NCI-H526 (cell line): ENCODE measurements at regions not wholly inside any gene's neighbourhood (a gene's known extent, or its start where the extent isn't known, plus 50 kb on each side); places are given as distances from the start of the nearest gene placed in this dataset.

ENCODE experiments used
- DNase-seq, 2 experiments: peaks; one replicate each; lab custom pipeline; 2025; lab: John Stamatoyannopoulos, UW

DNA sequence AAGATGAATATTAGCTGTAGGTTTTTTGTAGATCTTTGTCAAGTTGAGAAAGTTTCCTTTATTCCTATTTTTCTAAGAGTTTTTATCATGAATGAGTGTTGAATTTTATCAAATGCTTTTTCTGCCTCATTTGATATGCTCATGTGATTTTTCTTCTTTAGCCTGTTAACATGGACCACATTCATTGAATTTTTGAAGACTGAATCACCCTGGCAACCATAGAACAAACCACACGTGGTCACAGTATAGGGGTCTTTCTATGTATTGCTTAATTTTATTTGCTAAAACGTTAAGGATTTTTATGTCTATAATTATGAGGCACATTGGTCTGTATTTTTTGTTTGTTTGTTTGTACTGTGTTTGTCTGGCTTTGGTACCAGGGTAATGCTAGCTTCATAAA lies 201.7 kb upstream of the CWC22 start:
- no peak for DNase-seq

DNA sequence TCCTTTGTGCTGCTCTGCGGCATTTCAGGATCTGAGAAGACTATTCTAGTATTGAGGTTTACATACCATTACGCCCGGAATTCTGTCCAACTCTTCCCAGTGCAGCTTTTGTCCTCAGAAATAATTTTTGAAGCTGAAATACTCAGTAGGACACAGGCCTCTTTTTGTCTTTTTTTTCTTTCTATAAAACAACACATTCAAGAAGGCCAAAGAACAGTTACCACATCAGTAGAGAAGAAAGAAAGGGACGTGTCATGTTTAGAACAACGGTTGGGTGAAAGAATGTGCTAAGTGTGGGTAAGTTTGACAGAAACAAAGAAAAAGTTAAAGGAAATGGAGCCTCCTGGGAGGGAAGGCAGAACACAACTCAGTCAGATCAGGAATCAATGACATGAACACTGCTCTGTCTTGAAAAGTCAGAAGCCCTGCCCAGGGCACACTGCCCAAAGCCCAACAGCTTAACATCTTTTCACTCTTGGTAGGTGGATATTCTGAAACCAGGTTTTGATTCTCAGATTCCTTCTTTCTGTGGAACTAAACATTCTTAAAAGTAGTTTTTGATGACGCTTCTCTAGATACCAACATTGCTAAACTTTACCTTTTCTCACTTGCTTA lies 198.6 kb upstream of the CWC22 start:
- DNase-seq, result no peak

DNA sequence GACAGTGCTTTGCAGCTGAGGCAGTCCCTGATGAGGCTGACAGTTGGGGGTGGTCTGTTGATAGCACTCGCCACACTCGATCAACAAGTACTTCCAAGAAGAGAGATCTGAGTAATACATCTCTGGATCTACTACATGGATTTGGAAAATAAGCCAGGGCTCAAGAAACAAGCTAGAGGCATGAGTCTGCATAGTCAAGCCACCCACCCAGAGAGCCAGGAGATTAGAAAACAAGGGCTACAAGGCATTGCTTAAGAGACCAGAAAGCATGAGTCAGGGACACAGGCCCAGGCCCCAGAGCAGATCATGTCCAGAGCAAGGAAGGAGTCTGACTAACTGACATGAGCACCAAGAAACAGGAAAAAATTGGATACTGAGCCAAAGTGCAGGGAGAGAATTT lies 196.9 kb upstream of the CWC22 start:
- DNase-seq, result no peak

DNA sequence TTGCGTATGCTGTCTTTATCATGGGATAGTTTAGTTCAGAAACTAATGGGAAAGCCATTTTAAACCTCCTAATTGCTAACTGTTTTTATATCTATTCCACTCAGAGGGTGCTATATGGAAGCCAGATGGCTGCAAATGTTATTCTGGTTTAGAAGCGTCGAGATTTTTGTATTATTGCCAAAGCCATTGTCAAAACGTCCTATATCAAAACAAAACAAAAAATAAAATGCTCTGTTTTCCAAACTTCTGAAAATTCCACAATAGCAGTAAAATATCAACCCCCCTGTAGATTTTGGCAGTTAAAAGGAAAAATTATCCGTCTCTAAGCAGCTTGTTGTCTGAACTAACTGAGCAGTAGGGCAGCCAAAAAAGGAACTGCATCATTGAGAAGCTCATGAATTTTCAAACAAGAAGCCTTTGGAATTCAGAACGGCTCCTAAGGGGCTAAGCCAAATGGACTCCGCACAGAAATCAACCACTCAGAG lies 195.4 kb upstream of the CWC22 start:
- no peak for DNase-seq

DNA sequence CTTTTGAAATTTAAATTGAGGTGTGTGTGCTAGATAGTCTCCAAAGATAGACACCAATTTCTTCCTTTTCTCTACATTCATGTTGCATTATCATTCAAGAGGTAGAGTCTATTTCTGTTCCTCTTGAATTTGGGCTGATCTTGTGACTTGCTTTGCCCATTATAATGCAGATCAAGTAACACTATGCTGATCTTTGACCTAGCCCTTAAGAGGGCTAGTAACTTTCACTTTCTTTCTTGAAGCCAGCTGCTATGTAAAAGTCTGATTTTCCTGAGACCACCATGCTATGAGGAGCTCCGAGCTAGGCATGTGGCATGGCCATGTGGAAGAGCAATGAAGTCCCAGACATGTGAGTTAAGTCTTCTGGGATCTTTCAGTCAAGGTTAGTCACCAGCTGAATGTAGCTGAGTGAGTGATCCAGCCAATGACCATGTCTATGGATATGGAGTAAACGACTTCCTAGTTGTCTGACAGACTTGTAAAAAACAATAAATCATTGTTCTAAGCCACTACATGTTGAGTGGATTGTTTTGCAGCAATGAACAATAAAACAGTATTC lies 189.4 kb upstream of the CWC22 start:
- no peak for DNase-seq

DNA sequence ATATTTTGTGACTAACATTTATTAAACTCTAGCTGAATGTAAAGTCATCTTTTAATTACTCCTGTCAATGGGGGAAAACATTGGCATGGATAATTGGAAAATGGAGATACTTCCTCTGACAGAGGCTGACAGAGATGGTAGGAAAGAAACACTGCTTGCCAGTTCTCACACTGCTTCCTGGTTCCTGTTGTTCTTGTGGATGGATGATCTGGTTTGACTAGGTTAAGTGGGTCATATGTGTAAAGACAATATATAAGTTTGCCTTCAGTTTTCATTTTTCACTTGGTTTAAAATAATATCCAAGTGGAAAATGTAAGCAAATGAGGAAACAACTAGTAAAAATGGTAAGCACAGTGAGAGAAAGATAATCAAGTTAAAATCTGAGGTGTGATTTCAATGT lies 188.8 kb upstream of the CWC22 start:
- DNase-seq, result no peak

DNA sequence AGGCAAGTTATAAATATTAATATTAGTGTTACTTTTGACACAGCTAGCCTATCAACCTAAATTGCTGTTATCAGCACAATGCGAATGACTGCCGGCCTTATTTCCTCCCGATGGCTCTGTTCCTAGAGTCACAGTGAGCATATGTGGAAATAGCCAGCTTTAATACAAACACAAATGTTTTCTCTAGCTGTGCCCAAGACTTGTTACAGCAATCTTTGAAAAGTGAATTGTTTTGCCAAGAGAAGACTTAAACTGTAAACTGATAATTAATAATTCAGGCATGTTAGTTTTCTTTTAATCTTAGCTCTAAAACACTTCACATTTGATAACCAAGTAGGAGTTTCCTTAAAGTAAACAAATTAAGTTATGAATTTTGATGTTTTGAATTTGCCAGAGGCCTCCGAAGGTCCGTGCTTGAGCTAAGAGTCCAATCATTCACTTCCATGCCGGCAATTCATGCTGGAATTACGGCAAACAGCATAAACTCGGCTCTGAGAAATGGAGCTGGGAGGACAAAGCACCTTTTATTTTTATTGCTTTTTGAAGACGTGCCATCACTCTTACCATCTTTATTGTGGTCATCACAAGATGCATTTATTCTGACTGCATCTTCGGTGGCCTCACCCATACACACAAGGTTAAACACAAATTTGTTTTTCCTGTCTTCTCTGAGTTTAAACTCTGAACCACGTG lies 184.5 kb upstream of the CWC22 start:
- no peak for DNase-seq

DNA sequence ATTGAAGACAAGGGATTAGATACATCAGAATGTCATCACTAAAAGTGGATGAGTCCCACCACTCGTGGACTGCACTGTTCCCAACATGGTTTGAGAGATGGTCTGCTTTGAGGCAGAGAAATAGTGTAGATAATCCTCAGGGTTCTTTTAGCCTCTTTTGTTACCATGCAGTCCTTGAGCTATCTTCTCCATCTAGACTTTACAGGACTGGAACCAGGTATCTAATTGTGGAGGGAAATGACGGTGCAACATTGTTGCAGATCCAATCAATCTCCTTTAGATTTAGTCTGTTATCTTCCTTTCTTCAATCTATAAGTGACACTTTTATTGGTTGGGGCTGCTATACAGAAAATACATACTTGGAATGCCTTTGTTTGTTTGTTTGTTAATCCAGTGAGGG lies 183.8 kb upstream of the CWC22 start:
- no peak for DNase-seq

DNA sequence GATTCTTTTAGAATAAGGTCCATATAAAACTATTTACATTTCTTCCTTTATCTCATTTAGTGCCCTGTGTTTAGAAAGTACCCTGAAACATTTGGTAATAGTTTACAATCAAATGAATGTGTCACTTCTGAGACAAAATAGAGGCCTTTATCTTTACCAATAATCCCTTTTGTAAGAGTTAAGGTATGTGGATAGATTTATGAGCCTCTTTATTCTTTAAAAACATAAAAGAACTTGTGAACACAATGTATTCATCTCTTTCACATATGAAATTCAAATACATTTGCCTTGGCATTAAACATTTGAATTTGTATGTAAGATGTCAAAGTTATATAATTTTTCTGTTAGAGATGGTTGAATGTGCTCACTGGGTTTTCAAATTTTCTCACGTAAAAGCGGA lies 180.5 kb upstream of the CWC22 start:
- no peak for DNase-seq

DNA sequence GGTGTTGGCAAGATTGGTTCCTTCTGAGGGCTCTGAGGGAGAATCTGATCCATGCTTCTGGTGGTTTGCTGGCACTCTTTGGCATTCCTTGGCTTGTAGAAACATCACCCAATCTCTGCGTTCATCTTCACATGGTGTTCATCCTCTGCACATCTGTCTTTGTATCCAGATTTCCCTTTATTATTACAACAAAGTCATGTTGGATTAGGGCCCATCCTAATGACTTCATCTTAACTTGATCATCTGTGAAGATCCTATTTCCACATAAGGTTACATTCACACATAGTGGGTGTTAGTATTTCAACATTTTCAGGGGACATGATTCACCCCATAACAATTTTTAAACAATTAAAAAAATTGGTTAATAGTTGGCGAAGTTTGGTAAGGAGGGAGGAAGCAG lies 177.4 kb upstream of the CWC22 start:
- no peak for DNase-seq

DNA sequence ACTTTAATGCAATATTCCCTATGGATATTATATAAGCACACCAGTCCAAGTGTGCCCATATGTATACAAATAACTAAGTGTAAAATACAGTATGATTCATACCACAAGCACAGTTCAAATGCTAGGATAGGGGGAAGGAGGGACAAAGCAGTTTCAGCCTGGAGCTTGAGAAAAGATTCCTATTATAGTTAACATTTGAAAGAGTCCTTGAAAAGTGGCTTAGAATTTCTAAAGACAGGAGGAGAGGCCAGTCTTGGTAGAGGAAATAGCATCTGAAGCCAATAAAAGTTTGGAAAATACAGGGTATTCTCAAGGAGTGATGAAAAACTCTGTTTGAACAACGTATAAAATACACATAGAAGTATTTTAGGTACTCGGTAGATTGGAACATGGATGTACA lies 173.4 kb upstream of the CWC22 start:
- no peak for DNase-seq

DNA sequence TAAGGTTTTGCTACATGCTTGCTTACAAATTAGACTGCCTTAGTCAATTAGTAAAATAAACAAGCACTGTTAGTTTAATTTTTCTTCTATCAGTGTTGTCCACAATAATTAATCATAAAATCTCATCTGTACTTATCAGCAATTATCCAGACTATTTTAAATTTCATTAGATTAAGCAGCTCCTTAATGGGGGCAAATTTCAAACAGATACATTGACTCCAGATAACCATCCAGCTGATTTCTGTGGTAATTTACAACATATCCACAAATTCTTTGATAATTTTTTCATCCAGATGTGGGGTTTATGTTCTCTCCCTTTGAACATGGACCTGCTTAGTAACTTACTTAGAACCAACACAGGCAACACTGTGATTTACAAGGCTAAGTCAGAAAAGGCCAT lies 170.4 kb upstream of the CWC22 start:
- DNase-seq, result no peak

DNA sequence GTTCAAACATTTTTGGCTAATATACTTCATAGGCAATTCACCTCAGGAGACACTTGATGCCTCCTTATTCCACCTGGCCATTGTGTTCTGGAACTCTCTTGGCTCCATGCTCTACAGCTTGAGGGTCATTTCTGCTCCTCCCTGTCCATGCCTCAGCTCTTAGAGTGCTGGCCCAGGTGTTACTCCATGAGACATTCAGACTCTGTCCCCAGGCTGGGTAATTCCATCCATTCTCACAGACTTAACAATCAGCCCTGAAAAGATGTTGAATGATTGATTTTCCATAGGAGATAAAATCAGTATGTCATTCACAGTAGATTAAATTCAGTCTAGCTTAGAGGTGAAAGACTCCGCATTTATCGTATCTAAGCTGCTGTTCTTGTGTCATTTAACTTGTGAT lies 168.6 kb upstream of the CWC22 start:
- DNase-seq, result no peak

DNA sequence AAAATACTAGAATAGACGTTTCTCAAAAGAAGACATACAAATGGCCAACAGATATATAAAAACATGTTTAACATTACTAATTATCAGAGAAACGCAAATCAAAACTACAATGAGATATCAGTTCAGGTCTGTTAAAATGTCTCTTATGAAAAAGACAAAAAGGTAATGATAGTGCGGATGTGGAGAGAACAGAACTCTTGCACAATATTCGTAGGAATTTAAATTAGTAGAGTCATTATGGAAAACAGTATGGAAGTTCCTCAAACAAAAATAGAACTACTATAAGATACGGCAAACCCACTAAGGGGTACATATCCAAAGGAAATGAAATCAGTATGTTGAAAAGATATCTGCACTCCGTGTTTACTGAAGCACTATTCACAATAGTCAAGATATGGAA lies 167.5 kb upstream of the CWC22 start:
- no peak for DNase-seq

DNA sequence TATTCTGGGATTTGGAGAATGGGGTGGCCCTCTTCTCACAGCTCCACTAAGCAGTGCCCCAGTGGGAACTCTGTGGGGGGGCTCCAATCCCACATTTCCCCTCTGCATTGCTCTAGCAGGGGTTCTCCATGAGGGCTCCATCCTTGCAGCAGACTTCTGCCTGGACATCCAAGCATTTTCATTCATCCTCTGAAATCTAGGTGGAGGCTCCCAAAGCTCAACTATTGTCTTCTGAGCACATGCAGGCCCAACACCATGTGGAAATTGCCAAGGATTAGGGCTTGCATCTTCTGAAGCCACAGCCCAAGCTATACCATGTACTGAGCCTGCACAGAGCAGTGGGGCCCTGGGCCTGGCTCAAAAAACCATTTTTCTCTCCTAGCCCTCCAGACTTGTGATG lies 162.4 kb upstream of the CWC22 start:
- DNase-seq, result no peak

DNA sequence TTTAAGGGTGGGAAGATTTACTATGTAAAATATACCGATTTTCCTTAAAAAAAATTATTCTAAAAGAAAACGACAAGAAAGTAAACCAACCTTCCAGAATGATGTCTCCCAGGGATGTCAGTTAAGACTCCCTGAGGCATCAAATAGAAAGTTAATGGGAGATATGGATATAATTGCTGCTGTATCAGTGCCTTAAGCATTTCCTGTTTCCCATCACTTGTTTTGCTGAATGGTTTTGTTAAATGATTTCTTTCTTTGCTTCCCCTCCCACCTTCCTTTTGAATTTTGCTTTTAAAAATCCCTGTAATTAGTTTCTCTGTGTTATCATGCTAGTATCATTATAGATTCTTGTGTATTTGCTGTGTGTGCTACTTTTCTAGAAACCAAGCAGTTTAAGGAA lies 154.3 kb upstream of the CWC22 start:
- no peak for DNase-seq

DNA sequence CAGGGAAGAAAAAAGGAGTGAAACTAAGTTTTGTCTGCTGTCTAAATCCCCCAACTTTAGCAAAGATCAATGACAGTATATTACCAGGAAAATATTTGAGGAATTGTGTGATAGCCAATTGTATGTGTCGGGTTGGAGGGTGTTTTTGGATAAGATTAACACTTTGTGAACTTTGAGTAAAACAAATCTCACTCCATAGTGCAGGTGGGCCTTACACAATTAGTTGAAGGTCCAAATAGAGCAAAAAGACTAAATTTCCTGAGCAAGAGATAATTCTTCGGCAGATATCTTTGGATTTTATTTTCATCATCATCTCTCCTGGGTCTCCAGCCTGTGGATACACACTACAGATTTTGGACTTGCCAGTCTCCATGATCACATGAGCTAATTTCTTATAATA lies 152.8 kb upstream of the CWC22 start:
- no peak for DNase-seq

DNA sequence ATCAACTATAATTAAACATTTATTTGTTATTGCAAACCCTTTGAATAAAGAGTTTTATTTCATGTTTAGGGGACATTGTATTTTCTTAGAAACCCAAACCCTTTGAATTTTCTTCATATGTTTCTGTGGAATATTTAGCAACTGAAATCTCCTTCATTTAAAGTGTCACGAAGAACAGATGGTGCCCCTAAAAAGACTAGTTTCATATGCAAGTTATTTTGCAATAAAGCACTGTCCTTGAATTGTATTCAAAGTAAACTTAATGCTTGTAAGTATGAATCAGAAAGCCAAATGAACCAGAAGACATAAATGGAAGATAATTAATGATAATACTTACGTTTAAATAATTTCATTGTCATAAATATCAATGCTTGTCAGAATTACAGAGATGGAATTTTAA lies 151.9 kb upstream of the CWC22 start:
- DNase-seq, result no peak

DNA sequence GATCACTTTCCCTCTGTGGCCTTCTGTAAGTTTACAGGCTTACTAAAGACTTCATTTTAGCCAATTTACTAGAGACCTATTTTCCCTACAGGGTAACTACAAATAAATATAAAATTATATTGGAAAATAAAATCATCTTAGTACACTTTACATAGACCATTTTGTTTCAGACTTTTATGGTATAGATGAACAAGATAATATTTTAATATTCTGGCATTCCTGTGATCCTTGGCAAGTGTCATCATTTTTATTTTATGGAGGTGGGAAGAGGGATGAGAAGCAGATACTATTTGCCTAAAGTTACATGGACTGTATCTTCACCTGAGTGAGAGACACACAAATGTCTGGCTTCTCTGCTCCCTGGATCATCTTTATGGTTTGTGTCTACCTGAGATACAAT lies 149.6 kb upstream of the CWC22 start:
- DNase-seq, result no peak

DNA sequence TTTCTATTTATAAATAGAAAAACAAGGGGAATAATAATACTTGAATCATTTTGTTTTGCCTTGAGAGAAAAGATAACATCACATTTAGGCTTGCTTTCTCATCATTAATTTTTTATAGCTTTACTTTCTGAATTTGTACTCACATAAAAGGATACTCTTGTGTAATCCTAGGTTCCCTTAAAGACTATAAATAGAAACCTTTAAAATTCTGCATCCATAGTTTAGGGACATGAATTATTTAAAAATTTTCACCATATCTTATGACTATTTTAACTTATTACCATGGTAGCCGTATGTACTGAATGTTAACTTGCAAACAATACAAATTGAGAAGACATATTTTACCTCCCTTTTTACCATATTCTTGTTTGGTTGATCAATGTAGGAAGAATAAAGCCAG lies 143.5 kb upstream of the CWC22 start:
- DNase-seq, result no peak

DNA sequence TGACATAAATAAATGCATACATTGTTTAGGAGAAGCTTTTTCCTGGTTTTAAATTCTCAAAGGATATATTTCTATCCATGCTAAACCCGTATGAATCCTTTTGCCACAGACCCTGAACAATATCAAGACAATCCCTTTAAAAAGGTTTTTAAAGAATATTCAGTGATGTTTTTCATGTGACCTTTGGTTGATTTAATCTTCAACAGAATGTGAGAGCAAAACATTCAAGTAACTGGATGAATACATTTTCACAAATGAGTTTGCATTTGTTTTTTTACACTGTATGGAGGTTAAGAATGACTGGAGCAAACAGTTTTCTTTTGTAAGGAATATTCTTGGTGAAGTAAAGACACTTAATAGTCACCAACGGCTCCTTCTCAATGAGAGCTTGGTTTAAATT lies 139.4 kb upstream of the CWC22 start:
- DNase-seq, result no peak

DNA sequence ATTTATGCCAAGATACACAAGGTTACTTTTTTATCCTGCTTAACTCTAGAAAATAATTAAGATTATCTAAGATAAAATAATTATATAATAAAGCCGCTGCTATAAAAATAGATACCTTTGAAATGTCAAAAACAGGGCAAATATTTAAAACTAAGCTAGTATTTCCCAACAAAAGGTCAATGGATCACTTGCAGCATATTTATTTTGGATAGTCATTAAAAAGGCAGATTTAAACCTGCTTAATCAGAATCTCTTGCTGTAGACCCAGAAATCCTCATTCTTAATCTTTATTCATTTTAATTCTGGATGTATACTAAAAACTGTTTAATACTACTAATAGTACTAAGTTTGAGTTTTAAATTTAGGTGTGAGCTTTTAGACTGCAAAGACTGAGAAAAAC lies 139.0 kb upstream of the CWC22 start:
- DNase-seq, result no peak

DNA sequence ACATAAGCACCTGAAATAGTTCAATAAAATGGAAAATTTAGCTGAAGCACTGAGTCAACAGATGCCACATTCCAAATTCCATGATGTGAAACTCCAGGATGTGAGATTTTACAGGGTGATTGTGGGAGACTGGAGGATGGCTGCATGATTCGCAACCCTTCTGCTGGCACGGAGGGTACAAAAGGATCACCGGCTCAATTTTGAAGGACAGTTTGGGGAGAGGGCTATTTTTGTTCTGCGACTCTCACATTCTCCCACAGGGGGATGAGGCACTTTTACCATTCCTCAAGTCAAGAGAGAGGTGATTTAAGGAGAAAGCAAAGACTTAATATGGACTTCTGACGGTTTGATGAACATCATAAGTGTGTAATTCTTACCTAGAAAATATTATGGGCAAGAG lies 138.1 kb upstream of the CWC22 start:
- no peak for DNase-seq

DNA sequence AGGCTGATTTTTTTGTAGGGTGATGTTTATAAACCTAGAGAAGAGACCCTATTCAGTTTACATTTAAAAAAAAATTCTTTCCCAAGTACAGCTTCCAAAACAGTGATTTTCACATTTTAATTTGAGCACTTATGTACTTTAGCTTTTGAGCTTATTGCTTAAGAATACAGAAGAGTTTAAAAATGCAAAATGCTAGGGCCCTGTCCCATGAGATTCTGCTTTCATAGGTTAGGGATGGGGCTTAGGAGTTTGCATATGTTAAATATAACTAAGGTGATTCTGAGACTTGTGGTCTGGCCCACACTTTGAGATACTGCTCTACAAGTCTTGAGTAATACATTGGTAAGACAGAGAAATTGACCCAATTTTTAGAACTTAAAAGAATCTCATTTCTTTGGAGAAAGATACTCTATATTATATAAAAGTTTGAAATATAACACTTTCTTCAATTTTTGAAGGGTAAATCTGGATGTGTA lies 137.3 kb upstream of the CWC22 start:
- no peak for DNase-seq
